CMK (cell line): ENCODE measurements at regions not wholly inside any gene's neighbourhood (a gene's known extent, or its start where the extent isn't known, plus 50 kb on each side); places are given as distances from the start of the nearest gene placed in this dataset.

Experiments
- DNase-seq: peaks from one replicate; pipeline ENCODE4 v3.0.0-alpha.2; 2010; ENCODE audit warnings: low read depth

DNA sequence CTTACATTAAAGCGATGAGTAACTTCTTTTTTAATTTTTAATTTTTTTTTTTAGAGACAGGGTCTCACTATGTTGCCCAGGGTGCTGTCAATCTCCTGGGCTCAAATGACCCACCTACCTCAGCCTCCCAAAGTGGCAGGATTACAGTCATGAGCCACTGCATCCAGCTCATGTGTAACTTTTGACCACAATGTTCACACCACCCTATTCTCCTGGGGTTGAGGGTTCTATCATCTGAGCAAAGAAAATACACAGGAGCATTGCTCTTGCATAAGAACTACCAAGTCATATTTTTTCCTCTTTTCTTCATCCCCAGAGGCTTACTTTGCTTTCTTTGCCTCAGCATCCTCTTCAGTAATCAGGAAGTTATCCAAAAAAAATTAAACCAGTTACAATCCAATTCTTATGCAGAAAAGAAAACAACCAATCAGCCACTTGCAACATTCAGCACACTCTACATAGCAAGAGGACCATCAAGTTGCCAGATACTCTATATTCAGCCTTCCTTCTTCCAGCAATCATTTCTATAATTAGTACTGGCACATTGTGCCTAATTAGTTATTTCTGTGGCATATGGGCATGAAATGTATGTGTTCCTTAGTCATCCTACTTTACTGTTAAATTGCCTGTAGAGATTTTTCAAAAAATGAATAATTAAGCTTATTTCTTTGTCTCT is 345.6 kb downstream of the AKAIN1 start:
- no peak for DNase-seq

DNA sequence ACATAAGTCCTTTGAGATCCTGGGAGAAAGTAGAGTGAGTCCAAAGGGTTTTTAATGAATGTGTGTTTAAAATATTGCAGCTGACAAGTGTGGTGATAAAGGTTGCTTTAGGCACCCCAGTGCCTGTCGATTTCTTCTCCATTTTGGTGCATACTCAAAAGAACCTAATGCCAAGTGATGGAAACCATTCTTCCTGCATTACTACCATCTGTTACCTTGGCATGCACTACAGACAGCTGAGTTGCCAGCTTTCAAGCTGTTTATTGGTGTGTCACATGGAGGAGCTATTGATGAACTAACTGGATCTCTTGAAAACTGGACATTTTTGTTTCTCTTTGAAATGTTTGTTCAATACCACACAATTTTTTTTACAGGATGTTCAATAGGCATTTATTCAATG is 350.0 kb downstream of the AKAIN1 start:
- DNase-seq: no peak

DNA sequence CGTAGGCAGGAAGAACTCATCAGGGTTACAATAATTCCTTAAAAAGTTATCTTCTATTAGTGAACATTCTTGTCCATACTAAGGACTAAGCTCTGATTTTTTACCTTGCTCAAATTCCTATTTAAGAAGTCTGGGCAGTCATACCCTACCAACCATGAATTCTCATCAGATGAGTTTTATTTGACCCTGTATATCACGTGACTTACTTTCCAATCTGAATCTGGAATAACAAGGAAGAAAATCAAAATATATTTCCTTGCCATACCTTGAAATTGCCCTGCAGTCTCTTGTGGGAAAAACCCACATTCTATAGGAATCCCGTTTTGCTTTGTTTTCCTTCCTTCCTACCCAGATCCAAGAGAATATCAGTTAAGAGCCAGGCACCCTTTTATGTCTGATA is 352.7 kb downstream of the AKAIN1 start:
- no peak for DNase-seq

DNA sequence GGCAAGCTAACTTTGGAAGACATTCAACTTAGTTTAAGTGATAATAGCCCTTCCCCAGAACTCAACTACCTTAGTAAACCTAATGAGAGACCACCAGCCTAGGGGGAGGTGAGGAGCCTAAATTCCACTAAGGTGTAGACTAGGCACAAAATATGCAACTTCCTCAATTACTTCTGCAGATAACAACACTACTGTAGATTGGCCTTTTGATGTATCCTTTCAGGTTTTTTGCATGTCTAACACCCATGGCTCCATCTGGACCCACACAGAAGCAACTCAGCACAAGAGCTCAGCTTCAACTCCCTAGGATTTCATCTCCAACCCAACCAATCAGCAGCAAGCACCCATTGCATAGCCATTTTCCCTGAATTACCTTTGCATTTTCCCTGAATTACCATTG is 353.3 kb downstream of the AKAIN1 start:
- DNase-seq: no peak

DNA sequence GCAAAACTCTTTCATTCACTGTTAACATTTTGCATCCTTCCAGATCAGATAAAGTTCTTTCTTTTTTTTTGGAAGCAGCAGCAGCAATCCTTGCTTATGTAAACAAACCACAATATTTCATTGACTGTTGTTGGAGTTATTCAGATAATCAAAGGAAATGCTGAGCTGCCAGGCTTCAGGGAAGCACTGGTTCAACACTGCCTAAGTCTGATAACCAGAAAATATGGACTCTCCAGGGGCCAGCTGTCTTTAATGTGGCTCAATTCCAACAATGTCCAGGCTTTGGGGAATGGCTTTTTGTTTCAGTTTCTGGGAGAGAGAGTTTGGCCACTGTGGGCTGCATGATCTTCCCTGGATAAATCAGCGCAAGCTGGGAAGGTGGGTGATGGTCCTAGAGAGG is 354.3 kb downstream of the AKAIN1 start:
- no peak for DNase-seq

DNA sequence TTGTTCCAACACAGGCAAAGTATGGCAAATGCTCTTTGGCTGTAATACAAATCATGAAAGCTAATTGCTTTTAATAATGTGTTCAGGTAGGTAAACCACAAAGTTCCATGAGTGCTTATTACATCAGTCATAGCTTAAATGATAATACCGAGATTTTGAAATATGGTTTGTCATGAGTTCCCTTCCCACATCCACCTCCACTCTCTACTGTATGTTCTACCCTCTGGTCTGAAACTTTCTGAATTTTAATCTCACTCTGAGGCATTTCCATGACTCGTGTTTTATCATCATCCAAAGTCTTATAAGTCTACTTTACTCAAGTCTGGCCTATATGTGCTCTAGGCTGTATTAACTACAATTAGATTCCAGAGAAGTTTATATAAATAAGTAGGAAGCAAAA is 354.8 kb downstream of the AKAIN1 start:
- DNase-seq: no peak

DNA sequence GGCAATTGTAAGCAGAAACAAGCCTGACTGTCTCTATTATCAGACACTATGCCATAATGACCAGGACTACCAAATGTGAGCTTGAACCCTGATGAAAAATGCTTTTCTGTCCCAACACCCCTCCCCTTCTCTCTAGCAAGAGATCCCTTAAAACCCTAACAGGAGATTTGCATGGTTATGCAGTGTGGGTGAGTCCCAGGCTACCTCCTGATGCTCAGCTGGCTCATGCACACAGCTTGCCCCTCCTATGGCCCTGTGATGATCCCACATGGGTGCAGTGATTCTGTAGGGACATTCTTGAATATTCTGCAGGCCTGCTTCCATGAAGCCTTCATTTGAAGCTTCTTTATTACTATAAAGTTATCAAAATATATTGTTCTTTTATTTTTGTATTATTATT is 357.4 kb downstream of the AKAIN1 start:
- DNase-seq: no peak

DNA sequence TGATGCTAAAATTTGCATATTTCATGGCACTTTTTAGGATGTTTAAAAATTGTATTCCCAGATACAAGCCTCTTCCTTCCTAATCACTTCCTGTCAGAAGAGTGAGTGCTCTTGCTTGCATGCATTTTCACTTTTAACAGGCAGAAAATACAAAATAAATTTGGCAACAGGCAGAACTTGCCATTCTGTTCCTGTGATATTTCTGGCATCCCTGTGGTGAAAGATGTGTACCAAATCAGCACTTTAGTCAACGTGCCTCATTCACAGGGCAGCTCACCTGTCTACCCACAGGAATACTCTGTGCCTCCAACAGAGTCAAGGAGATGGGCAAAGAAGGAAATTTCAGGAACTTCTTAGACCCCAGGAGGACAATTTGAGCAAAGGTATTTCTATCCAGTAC is 360.9 kb downstream of the AKAIN1 start:
- DNase-seq: no peak

DNA sequence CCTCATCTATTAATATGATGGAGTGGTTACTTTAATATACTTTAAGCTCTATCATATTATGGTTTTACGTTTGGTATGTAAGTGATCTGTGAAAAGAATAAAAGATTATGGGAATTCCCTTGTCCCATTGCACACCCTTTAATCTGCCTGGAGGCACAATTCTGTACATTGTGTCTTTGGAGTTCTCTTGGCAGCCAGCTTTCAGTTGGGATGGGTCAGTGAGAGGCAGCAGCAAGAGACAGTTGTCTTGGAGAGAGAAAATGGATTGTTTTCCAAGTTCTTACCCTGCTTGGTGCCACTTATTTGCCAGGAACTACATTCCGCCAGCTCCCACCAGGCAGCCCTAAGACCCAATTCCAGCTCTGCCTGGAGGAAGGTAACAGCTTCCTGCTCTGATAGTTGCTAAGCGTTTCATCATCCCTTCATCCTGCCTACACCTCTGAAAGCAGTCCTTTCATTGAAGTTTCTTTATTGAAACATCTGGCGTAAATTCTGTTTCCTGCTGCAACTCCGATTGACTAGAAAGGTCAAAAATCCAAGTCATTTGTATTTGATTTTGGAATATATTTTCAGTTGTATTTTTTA is 365.2 kb downstream of the AKAIN1 start:
- no peak for DNase-seq

DNA sequence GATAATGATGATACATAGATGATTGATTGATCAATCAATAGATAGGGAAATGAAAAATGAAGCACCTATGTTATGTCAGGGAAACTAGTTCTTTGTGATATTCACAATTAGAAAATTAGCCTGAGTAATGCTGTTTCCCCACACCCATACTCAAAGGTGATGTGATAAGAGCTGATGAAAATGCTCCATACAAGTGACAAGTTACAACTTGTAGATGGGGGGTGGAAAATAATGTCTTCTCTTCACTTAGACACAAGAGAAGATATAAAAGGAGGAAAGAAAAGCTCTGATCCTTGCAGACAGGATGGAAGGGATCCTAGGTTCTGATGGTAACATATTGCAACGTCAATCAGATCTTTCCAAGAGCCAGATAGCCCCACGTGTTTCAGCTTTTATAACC is 365.9 kb downstream of the AKAIN1 start:
- DNase-seq: no peak

DNA sequence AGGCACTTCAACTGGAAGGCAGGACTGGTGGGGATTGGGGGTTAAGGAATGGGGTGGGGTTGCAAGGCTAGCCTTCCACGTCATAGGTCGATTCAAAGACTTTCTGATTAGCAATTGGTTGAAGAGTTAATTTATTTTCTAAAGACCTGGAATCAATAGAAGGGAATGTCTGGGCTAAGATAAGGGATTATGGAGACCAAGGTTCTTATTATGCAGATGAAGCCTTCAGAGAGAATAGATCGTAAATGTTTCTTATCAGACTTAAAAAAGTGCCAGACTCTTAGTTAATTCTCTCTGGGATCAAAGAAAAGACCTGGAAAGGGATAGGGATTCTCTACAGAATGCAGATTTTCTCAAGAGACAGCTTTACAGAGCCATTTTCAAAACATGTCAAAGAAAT is 368.0 kb upstream of the DLGAP1 start:
- no peak for DNase-seq

DNA sequence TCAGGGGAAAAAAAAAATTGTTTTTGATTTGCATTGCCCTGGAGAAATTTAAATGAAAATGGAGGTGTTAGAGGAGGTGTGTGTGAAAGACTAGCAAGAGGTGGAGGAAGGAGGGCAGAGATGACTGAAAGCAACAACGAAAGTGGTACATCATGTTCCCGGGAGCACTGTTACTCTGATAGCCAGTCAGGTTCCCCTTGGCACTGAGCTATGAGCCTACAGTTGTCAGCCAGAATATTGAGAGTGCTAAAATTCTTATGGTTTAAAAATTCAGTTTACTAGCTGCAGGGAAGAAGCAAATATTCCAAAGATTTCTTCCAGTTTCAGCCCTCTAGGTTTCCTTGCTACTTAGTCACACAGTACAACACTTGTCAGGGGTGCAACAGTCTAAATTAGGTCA is 366.7 kb upstream of the DLGAP1 start:
- DNase-seq: no peak

DNA sequence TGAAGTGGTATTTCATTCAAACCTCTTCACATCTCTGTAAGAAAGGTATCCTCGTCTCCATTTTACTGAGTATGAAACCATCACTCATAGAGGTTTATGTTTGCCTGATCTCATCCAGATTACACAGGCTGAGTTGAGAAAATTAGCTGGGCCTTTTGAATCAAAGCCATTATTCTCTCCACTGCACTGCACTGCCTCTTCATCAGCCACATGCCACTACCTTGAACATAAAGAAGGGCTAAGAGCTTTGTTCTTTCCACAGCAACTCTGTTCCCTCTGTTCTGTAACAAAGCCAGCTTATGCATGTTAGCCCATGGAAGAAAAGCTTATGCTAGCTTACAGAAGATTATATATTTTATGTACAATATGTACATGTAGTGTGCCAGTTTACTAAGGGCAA is 362.6 kb upstream of the DLGAP1 start:
- DNase-seq: no peak

DNA sequence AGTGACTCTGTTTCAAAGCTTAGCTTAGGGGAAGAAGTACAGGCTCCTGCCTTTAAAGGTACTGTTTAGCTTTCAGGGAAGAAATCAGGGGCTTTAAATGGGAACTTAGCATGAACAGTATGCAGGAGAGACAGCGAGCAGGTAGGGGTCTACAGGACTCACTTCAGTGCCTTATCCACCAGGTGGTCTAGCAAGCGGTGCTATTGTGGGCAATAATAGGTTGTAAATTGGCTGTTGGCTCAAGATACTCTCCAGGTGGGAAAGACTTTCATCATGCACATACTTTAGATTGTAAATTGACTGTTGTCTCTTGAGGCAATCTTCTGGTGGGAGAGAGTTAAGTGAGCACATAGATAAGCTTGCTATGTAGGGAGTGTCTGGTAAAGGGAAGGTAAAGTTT is 358.6 kb upstream of the DLGAP1 start:
- no peak for DNase-seq

DNA sequence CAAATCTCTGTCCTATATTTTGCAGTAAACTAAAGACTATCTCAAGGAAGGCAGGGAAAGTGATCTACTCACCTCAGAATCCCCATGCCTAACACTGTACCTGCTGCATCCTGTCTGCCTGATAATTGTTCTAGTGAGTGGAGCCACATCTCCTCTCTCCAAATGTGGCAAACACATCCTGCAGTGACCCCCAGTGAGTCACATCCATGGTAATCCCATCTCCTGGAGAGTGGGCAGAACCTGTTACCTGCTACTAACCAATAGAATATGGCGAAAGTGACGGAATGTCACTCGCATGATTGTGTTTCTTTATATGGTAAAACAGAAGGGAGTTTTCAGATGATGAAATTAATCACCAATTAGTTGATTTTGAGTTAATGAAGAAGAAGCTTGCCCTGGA is 353.8 kb upstream of the DLGAP1 start:
- DNase-seq: no peak

DNA sequence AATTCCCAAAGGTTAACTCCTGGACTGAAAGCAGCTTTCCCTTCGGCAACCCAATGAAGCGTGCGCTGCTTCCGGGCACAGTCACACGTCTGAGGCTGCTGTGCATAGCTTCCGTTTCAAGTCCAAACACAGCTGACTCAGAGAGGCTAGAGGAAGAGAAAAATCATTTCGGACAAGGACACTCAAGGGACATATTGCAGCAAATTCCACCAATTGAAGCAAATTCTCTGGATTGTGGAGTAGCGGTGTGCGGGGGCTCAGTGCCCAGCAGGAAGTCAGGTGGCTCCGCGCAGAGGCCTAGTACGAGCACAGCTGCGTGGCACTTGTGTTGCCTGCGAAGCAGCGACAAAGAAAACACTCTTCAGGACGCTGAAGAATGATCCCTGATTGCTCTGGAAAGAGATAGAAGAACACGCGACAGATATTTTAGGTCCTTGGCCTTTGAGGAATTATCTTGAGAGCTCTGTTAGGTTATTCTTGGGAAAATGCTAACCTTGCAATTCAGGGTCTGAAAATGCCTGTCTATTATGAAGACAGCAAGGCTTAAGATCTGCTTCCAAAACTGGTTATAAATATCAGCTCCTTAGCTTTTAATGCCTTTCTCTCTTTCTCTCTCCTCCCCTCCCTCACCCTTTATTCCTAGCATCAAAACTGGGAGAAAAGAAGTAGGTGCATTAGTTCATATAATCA is 352.6 kb upstream of the DLGAP1 start:
- no peak for DNase-seq

DNA sequence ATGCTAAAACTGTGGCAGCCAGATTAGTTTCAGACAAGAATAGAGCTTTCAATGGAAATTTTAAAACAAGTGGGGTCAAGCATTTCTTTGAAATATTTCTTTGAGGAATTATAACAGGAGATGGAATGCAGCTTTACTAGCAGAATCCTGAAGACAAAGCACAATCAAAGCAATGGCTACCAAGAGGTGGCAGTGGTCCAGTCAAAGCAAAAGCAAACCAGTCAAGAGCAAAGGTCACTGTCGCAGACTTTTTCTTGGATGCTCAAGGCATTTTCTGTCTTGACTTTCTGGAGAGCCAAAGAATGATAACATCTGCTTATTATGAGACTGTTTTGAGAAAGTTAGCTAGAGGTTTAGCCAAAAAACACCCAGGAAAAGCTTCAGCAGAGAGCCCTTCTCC is 351.2 kb upstream of the DLGAP1 start:
- no peak for DNase-seq

DNA sequence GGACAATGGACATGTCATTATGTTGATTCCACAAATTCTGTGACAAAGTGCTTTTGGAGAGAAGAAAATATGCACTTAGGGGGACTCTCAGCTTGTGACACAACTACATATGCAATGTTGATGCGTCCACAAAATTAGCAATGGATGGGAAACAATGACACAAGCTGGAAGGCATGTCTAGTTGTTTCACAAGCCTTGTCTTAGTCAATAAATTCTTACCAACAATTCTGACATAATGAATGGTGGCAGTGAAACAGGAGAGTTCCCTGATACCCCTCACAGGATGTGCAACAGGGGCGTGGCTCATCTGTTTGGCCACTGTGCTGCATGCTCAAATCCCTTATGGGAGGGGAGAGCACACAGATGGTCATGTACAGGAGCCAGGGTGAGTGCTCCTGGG is 347.2 kb upstream of the DLGAP1 start:
- no peak for DNase-seq

DNA sequence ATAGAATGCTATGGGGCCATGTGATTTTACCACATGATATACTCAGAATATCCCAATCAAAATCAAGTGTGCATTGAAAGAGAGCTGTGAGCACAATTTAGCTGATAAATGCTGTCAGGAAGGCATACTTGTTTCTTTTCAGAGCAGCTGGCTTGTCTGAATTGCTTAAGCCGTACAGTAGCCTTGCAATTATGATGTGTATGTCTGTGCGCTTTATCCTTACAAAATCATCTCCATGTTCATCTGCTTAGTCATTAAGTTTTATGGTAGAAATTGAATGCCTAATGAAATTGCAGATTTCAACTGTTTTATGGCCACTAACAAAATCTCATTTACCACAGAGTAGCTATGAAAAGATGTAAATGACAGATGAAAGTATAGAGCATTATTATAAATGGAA is 346.0 kb upstream of the DLGAP1 start:
- DNase-seq: no peak

DNA sequence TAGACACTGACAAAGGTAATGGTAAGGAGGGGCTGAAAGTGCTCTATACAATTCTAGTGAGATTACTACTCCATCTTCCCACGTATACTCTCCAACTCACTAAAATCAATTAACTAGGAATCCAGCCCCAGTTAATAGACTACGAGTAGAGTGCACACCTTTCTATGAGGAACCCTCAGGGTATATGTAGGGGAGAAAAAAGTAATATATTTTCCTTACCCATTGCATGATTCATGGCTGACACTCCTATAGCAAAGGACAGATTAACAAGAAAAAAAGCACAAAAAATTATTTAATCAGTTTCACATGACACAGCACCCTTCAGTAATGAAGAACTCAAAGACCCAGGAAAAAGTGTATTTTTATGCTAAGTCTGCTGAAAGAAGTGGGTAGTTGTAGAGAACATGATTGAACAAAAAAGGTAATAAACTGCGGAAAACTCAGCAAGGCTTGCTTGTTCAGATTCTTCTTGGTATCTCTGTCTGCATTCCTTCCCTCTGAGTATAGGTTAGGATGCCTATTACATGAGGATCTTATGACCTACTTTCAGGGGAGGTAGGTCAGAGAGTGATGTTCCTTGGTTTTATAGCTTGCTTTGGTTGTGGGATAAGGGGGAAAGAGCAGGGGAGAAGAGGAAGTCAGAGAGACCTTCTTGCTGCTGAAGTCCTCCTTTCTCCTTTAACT is 342.0 kb upstream of the DLGAP1 start:
- DNase-seq: no peak

DNA sequence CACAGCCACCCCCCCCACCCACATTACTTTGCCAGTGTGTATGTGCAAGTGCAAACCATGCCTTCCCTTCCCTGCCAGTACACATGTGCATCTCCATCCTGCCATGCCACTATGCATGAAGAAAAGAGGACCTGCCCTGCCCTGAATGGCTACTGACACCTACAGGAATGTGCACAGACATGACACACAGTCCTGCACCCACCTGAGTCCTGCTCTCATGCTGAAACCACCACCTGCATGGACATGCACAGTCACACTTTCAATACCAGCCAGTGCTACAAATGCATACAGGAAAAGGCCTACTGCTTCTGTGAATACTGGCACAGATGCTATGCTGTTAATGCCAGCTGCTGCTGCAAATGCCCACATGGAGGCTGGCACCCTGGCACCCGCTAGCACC is 334.4 kb upstream of the DLGAP1 start:
- no peak for DNase-seq

DNA sequence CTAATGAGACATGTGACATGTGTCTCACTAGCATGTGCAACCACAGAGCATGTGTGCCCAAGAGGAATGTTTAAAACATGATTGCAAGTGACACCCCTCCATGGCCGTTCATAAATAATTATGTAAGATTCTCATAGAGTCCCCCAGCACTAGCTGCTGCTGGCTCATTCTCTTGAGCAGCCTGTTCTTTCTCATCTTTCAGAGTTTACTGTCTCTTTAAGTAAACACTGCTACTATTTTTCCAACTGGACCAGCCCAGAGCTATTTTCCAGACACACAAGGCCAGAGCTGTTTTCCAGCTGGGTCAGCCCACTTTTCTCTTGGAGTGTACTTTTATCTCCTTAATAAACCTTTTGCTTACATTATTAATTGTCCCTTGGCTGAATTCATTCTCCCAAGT is 326.8 kb upstream of the DLGAP1 start:
- no peak for DNase-seq

DNA sequence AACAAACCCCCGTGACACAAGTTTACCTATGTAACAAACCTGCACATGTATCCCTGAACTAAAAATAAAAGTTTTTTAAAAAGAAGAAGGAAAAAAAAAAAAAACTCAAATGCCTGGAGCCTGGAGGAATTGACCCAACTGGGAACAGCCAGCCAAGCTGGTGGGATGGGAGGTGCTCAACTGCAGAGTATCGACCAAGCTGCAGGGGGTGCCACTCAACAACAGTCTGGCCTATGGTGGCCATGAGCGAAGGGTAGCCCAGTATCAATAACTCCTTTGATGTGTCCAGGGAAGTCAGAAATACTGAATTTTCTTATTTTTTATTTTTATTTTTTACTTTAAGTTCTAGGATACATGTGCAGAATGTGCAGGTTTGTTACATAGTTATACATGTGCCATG is 310.3 kb upstream of the DLGAP1 start:
- DNase-seq: no peak
